GM23338 (cell line): ENCODE measurements at regions not wholly inside any gene's neighbourhood (a gene's known extent, or its start where the extent isn't known, plus 50 kb on each side); places are given as distances from the start of the nearest gene placed in this dataset.

ENCODE experiments used
- ATAC-seq: fragments of 200-7000 bp; cut with Tn5 transposase; 3 replicates; pipeline ENCODE4 v1.9.1; 2020
- DNase-seq: peaks from one replicate; pipeline ENCODE4 v3.0.0-alpha.2; 2015; ENCODE audit warnings: low spot score
- H2AFZ ChIP-seq: fragments of 200-600 bp; sonication (generic); 2 replicates; pipeline ENCODE4 v1.8.0; 2016; ENCODE audit warnings: antibody characterized with exemption, mild to moderate bottlenecking, moderate library complexity
- H3F3A ChIP-seq: fragments of 200-600 bp; sonication (generic); replicated peaks from 2 replicates; pipeline ENCODE4 v1.8.0; 2017; ENCODE audit warnings: antibody characterized with exemption, mixed run types, low read depth
- H3K27ac ChIP-seq: fragments of 200-600 bp; sonication (generic); 2 replicates; pipeline ENCODE4 v1.6.1; 2016; ENCODE audit warnings: low read depth
- H3K27me3 ChIP-seq: fragments of 200-600 bp; sonication (generic); 2 replicates; pipeline ENCODE4 v1.8.0; 2016; ENCODE audit warnings: mild to moderate bottlenecking, mixed run types, moderate library complexity; ENCODE audit not compliant: insufficient read depth
- H3K36me3 ChIP-seq: fragments of 200-600 bp; sonication (generic); 2 replicates; pipeline ENCODE4 v1.8.0; 2016; ENCODE audit warnings: mild to moderate bottlenecking; ENCODE audit not compliant: insufficient read depth
- H3K4me1 ChIP-seq: fragments of 200-600 bp; sonication (generic); 2 replicates; pipeline ENCODE4 v1.8.0; 2016; ENCODE audit warnings: mild to moderate bottlenecking, moderate library complexity; ENCODE audit not compliant: insufficient read depth
- H3K4me2 ChIP-seq: fragments of 200-600 bp; sonication (generic); 2 replicates; pipeline ENCODE4 v1.7.1; 2017; ENCODE audit warnings: mixed run types
- H3K4me3 ChIP-seq: fragments of 200-600 bp; sonication (generic); 2 replicates; pipeline ENCODE4 v1.6.1; 2016; ENCODE audit warnings: mixed run types
- H3K79me2 ChIP-seq: fragments of 200-600 bp; sonication (generic); replicated peaks from 2 replicates; pipeline ENCODE4 v1.8.0; 2017; ENCODE audit warnings: mild to moderate bottlenecking; ENCODE audit not compliant: insufficient read depth
- H3K9me2 ChIP-seq: fragments of 200-600 bp; sonication (generic); 2 replicates; pipeline ENCODE4 v1.8.0; 2017; ENCODE audit not compliant: insufficient read depth
- H4K20me1 ChIP-seq: fragments of 200-600 bp; sonication (generic); replicated peaks from 2 replicates; pipeline ENCODE4 v1.8.0; 2017; ENCODE audit warnings: mild to moderate bottlenecking; ENCODE audit not compliant: insufficient read depth
- H3K27ac Mint-ChIP-seq: 2 replicates; pipeline ENCODE4 v1.8.0; 2020; ENCODE audit warnings: inconsistent platforms, mild to moderate bottlenecking, moderate library complexity, mixed read lengths
- H3K27me3 Mint-ChIP-seq: 3 replicates; pipeline ENCODE4 v1.8.0; 2022; ENCODE audit warnings: low read depth, mild to moderate bottlenecking, moderate library complexity, mixed read lengths, inconsistent platforms; ENCODE audit not compliant: insufficient read depth, poor library complexity
- H3K36me3 Mint-ChIP-seq: 3 replicates; pipeline ENCODE4 v1.8.0; 2021; ENCODE audit warnings: low read depth, mild to moderate bottlenecking, inconsistent platforms, moderate library complexity, mixed read lengths
- H3K4me1 Mint-ChIP-seq: 3 replicates; pipeline ENCODE4 v1.8.0; 2020; ENCODE audit warnings: mild to moderate bottlenecking, inconsistent platforms, mixed read lengths
- H3K4me3 Mint-ChIP-seq: 3 replicates; pipeline ENCODE4 v1.8.0; 2021; ENCODE audit warnings: moderate library complexity, mild to moderate bottlenecking, inconsistent platforms, mixed read lengths
- H3K9me3 Mint-ChIP-seq: 3 replicates; pipeline ENCODE4 v1.8.0; 2020; ENCODE audit warnings: moderate library complexity, mild to moderate bottlenecking, inconsistent platforms, mixed read lengths
- CREB1 ChIP-seq: fragments of 250-450 bp; sonication (Bioruptor Pico); IDR thresholded peaks from 2 replicates; pipeline ENCODE4 v1.5.0; 2020; ENCODE audit warnings: low read depth, mild to moderate bottlenecking, moderate library complexity
- EZH2 ChIP-seq: fragments of 200-600 bp; sonication (generic); IDR thresholded peaks from one replicate; pipeline ENCODE4 v1.8.0; 2017; ENCODE audit warnings: antibody characterized with exemption, mild to moderate bottlenecking, low read depth; ENCODE audit not compliant: unreplicated experiment
- EZH2phosphoT487 ChIP-seq: fragments of 200-600 bp; sonication (generic); IDR thresholded peaks from one replicate; pipeline ENCODE4 v1.8.1; 2018; ENCODE audit warnings: antibody characterized with exemption; ENCODE audit not compliant: unreplicated experiment
- JUNB ChIP-seq: IDR thresholded peaks from one replicate; pipeline ENCODE4 v1.6.1; 2016; ENCODE audit warnings: antibody characterized with exemption; ENCODE audit not compliant: unreplicated experiment
- NANOG ChIP-seq: IDR thresholded peaks from 2 replicates; pipeline ENCODE4 v1.6.1; 2016; ENCODE audit warnings: antibody characterized with exemption, borderline replicate concordance
- POLR2AphosphoS5 ChIP-seq: IDR thresholded peaks from 2 replicates; pipeline ENCODE4 v1.6.1; 2016; ENCODE audit warnings: antibody characterized with exemption, low read depth
- STAT1 ChIP-seq: IDR thresholded peaks from one replicate; pipeline ENCODE4 v1.6.1; 2016; ENCODE audit warnings: antibody characterized with exemption; ENCODE audit not compliant: unreplicated experiment
- ZNF114 ChIP-seq: fragments of 250-450 bp; sonication (Bioruptor Pico); IDR thresholded peaks from 2 replicates; pipeline ENCODE4 v1.5.0; 2020; ENCODE audit warnings: mild to moderate bottlenecking, moderate library complexity
- ZNF331 ChIP-seq: fragments of 250-450 bp; sonication (Bioruptor Pico); IDR thresholded peaks from 2 replicates; pipeline ENCODE4 v1.5.0; 2020; ENCODE audit warnings: low read depth, mild to moderate bottlenecking, moderate library complexity
- TF ChIP-seq, protein P1 (sequence below): IDR thresholded peaks from one replicate; pipeline ENCODE4 v1.6.1; 2018; ENCODE audit warnings: antibody characterized with exemption; ENCODE audit not compliant: unreplicated experiment
- TF ChIP-seq, protein P2 (sequence below): IDR thresholded peaks from 2 replicates; pipeline ENCODE4 v1.6.1; 2016; ENCODE audit warnings: antibody characterized with exemption
- TF ChIP-seq, protein P3 (sequence below), 2 experiments: fragments of 200-600 bp in 1 of 2; sonication (generic) in 1 of 2; conservative IDR thresholded peaks; 2 replicates each; pipeline versions ENCODE4 v1.5.1 to v1.6.1; 2016 to 2017; ENCODE audit warnings: antibody characterized with exemption in 2 of 2, low read depth in 2 of 2, mild to moderate bottlenecking in 2 of 2, moderate library complexity in 1 of 2

GRCh38 chr15:69562564-69562963 is 109.9 kb downstream of the RPLP1 start:
- Histone ChIP-seq H3K27ac (no peak overlapping the region), H3F3A (no peaks in the 10 kb centered on the region), H3K79me2 (no peaks in the 10 kb centered on the region), H3K4me3 (no peak overlapping the region), H2AFZ (0 out of 2 replicates have a peak overlapping the region, but pooled peaks have one; percentile 47), H4K20me1 (no peaks in the 10 kb centered on the region), H3K9me2 (no peaks in the 10 kb centered on the region), H3K27me3 (no peaks in the 10 kb centered on the region), H3K4me1 (peaks cover 3% of the 10 kb centered on the region; the same call in 1 of the 2 replicates), H3K4me2 (no peak overlapping the region), H3K36me3 (no peaks in the 10 kb centered on the region)
- Mint-ChIP-seq H3K4me3 (no peak overlapping the region), H3K27me3 (peaks cover 2% of the 10 kb centered on the region), H3K27ac (no peak overlapping the region), H3K4me1 (peaks cover 9% of the 10 kb centered on the region), H3K9me3 (no peaks in the 10 kb centered on the region), H3K36me3 (no peaks in the 10 kb centered on the region)
- ATAC-seq: no peak
- no peak for TF ChIP-seq STAT1
- TF ChIP-seq EZH2phosphoT487: no peak
- TF ChIP-seq ZNF331 (CRISPR knock-in tag): no peak
- TF ChIP-seq, protein P1, sequence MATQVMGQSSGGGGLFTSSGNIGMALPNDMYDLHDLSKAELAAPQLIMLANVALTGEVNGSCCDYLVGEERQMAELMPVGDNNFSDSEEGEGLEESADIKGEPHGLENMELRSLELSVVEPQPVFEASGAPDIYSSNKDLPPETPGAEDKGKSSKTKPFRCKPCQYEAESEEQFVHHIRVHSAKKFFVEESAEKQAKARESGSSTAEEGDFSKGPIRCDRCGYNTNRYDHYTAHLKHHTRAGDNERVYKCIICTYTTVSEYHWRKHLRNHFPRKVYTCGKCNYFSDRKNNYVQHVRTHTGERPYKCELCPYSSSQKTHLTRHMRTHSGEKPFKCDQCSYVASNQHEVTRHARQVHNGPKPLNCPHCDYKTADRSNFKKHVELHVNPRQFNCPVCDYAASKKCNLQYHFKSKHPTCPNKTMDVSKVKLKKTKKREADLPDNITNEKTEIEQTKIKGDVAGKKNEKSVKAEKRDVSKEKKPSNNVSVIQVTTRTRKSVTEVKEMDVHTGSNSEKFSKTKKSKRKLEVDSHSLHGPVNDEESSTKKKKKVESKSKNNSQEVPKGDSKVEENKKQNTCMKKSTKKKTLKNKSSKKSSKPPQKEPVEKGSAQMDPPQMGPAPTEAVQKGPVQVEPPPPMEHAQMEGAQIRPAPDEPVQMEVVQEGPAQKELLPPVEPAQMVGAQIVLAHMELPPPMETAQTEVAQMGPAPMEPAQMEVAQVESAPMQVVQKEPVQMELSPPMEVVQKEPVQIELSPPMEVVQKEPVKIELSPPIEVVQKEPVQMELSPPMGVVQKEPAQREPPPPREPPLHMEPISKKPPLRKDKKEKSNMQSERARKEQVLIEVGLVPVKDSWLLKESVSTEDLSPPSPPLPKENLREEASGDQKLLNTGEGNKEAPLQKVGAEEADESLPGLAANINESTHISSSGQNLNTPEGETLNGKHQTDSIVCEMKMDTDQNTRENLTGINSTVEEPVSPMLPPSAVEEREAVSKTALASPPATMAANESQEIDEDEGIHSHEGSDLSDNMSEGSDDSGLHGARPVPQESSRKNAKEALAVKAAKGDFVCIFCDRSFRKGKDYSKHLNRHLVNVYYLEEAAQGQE: no peak
- no peak for TF ChIP-seq CREB1
- TF ChIP-seq POLR2AphosphoS5: no peak
- no peak for TF ChIP-seq NANOG
- TF ChIP-seq, protein P2, sequence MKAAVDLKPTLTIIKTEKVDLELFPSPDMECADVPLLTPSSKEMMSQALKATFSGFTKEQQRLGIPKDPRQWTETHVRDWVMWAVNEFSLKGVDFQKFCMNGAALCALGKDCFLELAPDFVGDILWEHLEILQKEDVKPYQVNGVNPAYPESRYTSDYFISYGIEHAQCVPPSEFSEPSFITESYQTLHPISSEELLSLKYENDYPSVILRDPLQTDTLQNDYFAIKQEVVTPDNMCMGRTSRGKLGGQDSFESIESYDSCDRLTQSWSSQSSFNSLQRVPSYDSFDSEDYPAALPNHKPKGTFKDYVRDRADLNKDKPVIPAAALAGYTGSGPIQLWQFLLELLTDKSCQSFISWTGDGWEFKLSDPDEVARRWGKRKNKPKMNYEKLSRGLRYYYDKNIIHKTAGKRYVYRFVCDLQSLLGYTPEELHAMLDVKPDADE: no peak
- DNase-seq: no peak

GRCh38 chr15:69565066-69565655 is 112.5 kb downstream of the RPLP1 start:
- Histone ChIP-seq H3K79me2 (no peaks in the 10 kb centered on the region), H3K4me3 (no peak overlapping the region), H3K36me3 (no peaks in the 10 kb centered on the region), H4K20me1 (no peaks in the 10 kb centered on the region), H3K27ac (no peak overlapping the region), H3K4me2 (no peak overlapping the region), H2AFZ (no peak overlapping the region), H3K27me3 (no peaks in the 10 kb centered on the region), H3F3A (no peaks in the 10 kb centered on the region), H3K9me2 (no peaks in the 10 kb centered on the region), H3K4me1 (no peaks in the 10 kb centered on the region)
- ATAC-seq: no peak
- peaks cover 2% of the 10 kb centered on the region for H3K27me3 Mint-ChIP-seq
- DNase-seq: no peak
- no peaks in the 10 kb centered on the region for H3K9me3 Mint-ChIP-seq
- H3K36me3 Mint-ChIP-seq: no peaks in the 10 kb centered on the region
- H3K4me1 Mint-ChIP-seq: 0 out of 3 replicates have a peak, but pooled peaks cover 2% of the 10 kb centered on the region
- no peak overlapping the region for H3K27ac Mint-ChIP-seq
- H3K4me3 Mint-ChIP-seq: no peak overlapping the region
- TF ChIP-seq CREB1 (no peak), STAT1 (no peak), ZNF331 (CRISPR knock-in tag) (no peak), ZNF114 (CRISPR knock-in tag) (no peak), JUNB (no peak), EZH2 (no peak), EZH2phosphoT487 (no peak), NANOG (no peak), POLR2AphosphoS5 (no peak)
- TF ChIP-seq, protein P2: no peak
- TF ChIP-seq, protein P3, sequence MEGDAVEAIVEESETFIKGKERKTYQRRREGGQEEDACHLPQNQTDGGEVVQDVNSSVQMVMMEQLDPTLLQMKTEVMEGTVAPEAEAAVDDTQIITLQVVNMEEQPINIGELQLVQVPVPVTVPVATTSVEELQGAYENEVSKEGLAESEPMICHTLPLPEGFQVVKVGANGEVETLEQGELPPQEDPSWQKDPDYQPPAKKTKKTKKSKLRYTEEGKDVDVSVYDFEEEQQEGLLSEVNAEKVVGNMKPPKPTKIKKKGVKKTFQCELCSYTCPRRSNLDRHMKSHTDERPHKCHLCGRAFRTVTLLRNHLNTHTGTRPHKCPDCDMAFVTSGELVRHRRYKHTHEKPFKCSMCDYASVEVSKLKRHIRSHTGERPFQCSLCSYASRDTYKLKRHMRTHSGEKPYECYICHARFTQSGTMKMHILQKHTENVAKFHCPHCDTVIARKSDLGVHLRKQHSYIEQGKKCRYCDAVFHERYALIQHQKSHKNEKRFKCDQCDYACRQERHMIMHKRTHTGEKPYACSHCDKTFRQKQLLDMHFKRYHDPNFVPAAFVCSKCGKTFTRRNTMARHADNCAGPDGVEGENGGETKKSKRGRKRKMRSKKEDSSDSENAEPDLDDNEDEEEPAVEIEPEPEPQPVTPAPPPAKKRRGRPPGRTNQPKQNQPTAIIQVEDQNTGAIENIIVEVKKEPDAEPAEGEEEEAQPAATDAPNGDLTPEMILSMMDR (conservative IDR thresholded peaks at IDR 0.05; ENCODE audit: low read depth in 2 of 2): no peak
- TF ChIP-seq, protein P1: no peak
